Keratinocyte (primary cell): ENCODE measurements at regions not wholly inside any gene's neighbourhood (a gene's known extent, or its start where the extent isn't known, plus 50 kb on each side); places are given as distances from the start of the nearest gene placed in this dataset.

ENCODE experiments used
- DNase-seq: peaks from one replicate; pipeline ENCODE4 v3.0.0-alpha.2; 2011; ENCODE audit warnings: low read depth, missing footprints, low spot score
- FAIRE-seq: peaks from 2 replicates; lab custom pipeline; 2011; peaks lifted over from hg19 to GRCh38; lab: Jason Lieb, UNC
- H2AFZ ChIP-seq: 2 replicates; pipeline ENCODE4 v1.6.0; 2012; ENCODE audit warnings: low read length, control low read depth, inconsistent platforms; ENCODE audit not compliant: control insufficient read depth
- H3K27ac ChIP-seq: 2 replicates; pipeline ENCODE4 v1.5.1; 2011; ENCODE audit warnings: low read length; ENCODE audit not compliant: control insufficient read depth, insufficient read depth
- H3K27me3 ChIP-seq: 3 replicates; pipeline ENCODE4 v1.6.0; 2011; ENCODE audit warnings: low read length; ENCODE audit not compliant: control insufficient read depth, insufficient read depth; ENCODE audit errors: extremely low read depth
- H3K36me3 ChIP-seq, 2 experiments: 2 replicates in 1 of 2; 3 replicates in 1 of 2; pipeline ENCODE4 v1.5.1; 2011; ENCODE audit warnings: low read length in 2 of 2, mild to moderate bottlenecking in 1 of 2; ENCODE audit not compliant: control insufficient read depth in 2 of 2, insufficient read depth in 2 of 2; ENCODE audit errors: extremely low read depth in 1 of 2
- H3K4me1 ChIP-seq: 3 replicates; pipeline ENCODE4 v1.5.1; 2011; ENCODE audit warnings: low read length; ENCODE audit not compliant: control insufficient read depth, insufficient read depth; ENCODE audit errors: extremely low read depth
- H3K4me2 ChIP-seq: 3 replicates; pipeline ENCODE4 v1.6.0; 2011; ENCODE audit warnings: low read depth, low read length; ENCODE audit not compliant: control insufficient read depth, insufficient read depth; ENCODE audit errors: extremely low read depth
- H3K4me3 ChIP-seq, 3 experiments: fragments of 200-600 bp in 1 of 3; sonication (generic) in 1 of 3; 2 replicates in 2 of 3; 3 replicates in 1 of 3; pipeline ENCODE4 v1.5.1; 2011 to 2016; ENCODE audit warnings: low read length in 3 of 3, mild to moderate bottlenecking in 3 of 3, control low read depth in 2 of 3, inconsistent platforms in 1 of 3, low read depth in 1 of 3, mixed read lengths in 1 of 3, mixed run types in 1 of 3, moderate library complexity in 1 of 3; ENCODE audit not compliant: control insufficient read depth in 2 of 3, insufficient read depth in 2 of 3; ENCODE audit errors: extremely low read depth in 1 of 3
- H3K79me2 ChIP-seq: 2 replicates; pipeline ENCODE4 v1.6.0; 2012; ENCODE audit warnings: low read length; ENCODE audit not compliant: control insufficient read depth, insufficient read depth
- H3K9ac ChIP-seq: 3 replicates; pipeline ENCODE4 v1.6.0; 2011; ENCODE audit warnings: low read length; ENCODE audit not compliant: control insufficient read depth, insufficient read depth; ENCODE audit errors: extremely low read depth
- H3K9me1 ChIP-seq: 3 replicates; pipeline ENCODE4 v1.6.0; 2011; ENCODE audit warnings: low read length; ENCODE audit not compliant: control insufficient read depth, insufficient read depth; ENCODE audit errors: extremely low read depth
- H3K9me3 ChIP-seq: 2 replicates; pipeline ENCODE4 v1.5.1; 2012; ENCODE audit warnings: low read depth, low read length; ENCODE audit not compliant: control insufficient read depth
- H4K20me1 ChIP-seq: 3 replicates; pipeline ENCODE4 v1.6.0; 2011; ENCODE audit warnings: low read length; ENCODE audit not compliant: control insufficient read depth, insufficient read depth; ENCODE audit errors: extremely low read depth
- CTCF ChIP-seq, 3 experiments: IDR thresholded peaks in 1 of 3; conservative IDR thresholded peaks in 1 of 3; optimal IDR thresholded peaks in 1 of 3; 2 replicates in 2 of 3; 3 replicates in 1 of 3; pipeline versions ENCODE3 to v1.5.1; 2011; ENCODE audit warnings: low read length in 3 of 3, mild to moderate bottlenecking in 3 of 3, moderate library complexity in 2 of 3, control low read depth in 1 of 3, inconsistent platforms in 1 of 3; ENCODE audit not compliant: insufficient read depth in 2 of 3; ENCODE audit errors: extremely low read depth in 1 of 3
- EZH2 ChIP-seq: IDR thresholded peaks from one replicate; pipeline ENCODE4 v1.6.1; 2012; ENCODE audit warnings: inconsistent platforms, mild to moderate bottlenecking, low read length, moderate library complexity
- dilution Hi-C: fragments of 300-500 bp; cut with MboI; formaldehyde crosslinking; loops from one replicate; pipeline ENCODE4 v1.7.0; 2020; ENCODE audit warnings: low sequenced_read_pairs; ENCODE audit not compliant: extremely low pct_ligation_motif_present

- Histone ChIP-seq H3K9ac (no peak overlapping the region), H2AFZ (no peak overlapping the region), H3K27ac (no peak overlapping the region), H3K4me2 (no peak overlapping the region), H4K20me1 (no peaks in the 10 kb centered on the region), H3K79me2 (no peaks in the 10 kb centered on the region), H3K9me3 (no peaks in the 10 kb centered on the region), H3K9me1 (no peaks in the 10 kb centered on the region), H3K27me3 (no peaks in the 10 kb centered on the region), H3K36me3 (no peaks in the 10 kb centered on the region), H3K4me3 (no peak overlapping the region), H3K4me1 (peaks cover 6% of the 10 kb centered on the region)
- DNase-seq (no peak), FAIRE-seq (peak; percentile 43)
- dilution Hi-C loops: no loop called here
- TF ChIP-seq CTCF (optimal IDR thresholded peaks at IDR 0.05 in 1 of 3, IDR thresholded peaks at IDR 0.05 in 1 of 3, conservative IDR thresholded peaks at IDR 0.05 in 1 of 3; ENCODE audit: extremely low read depth in 1 of 3, insufficient read depth in 2 of 3, low read length in 3 of 3) (no peak), EZH2 (no peak)
Measured at GRCh38 chr4:18390655-18391353, 369.2 kb upstream of the LCORL start.

- no peak for FAIRE-seq
- H3K79me2 ChIP-seq: no peaks in the 10 kb centered on the region
- no peak for TF ChIP-seq CTCF (optimal IDR thresholded peaks at IDR 0.05 in 1 of 3, IDR thresholded peaks at IDR 0.05 in 1 of 3, conservative IDR thresholded peaks at IDR 0.05 in 1 of 3; ENCODE audit: extremely low read depth in 1 of 3, insufficient read depth in 2 of 3, low read length in 3 of 3)
- no peak for TF ChIP-seq EZH2
Measured at GRCh38 chr4:18389115-18389514, 367.6 kb upstream of the LCORL start.

More at GRCh38 chr4:18389115-18389514, 367.6 kb upstream of the LCORL start:
- Histone ChIP-seq H3K4me1 (peaks cover 6% of the 10 kb centered on the region), H3K4me2 (no peak overlapping the region), H4K20me1 (no peaks in the 10 kb centered on the region), H3K4me3 (no peak overlapping the region), H3K27ac (no peak overlapping the region), H3K27me3 (no peaks in the 10 kb centered on the region), H3K9me1 (no peaks in the 10 kb centered on the region), H3K36me3 (no peaks in the 10 kb centered on the region), H3K9ac (no peak overlapping the region), H3K9me3 (no peaks in the 10 kb centered on the region), H2AFZ (no peak overlapping the region)
- no peak for DNase-seq
- dilution Hi-C loops: no loop called here
